Activated CD4-positive, alpha-beta memory T cell treated with anti-CD3 and anti-CD28 coated beads for 36 hours (primary cell): ENCODE measurements at regions not wholly inside any gene's neighbourhood (a gene's known extent, or its start where the extent isn't known, plus 50 kb on each side); places are given as distances from the start of the nearest gene placed in this dataset.

Source experiments
- CTCF ChIA-PET: fragments of 350-600 bp; sonication (Branson Sonifier 250); formaldehyde crosslinking; loops from one replicate; lab custom pipeline; 2021; ENCODE audit warnings: antibody characterized with exemption, inconsistent platforms; lab: Charles Lee
- POLR2A ChIA-PET: fragments of 350-600 bp; sonication (Branson Sonifier 250); formaldehyde crosslinking; loops from one replicate; lab custom pipeline; 2021; ENCODE audit warnings: antibody characterized with exemption; lab: Charles Lee
- DNase-seq: peaks from one replicate; pipeline ENCODE4 v3.0.0-alpha.2; 2020
- H3K27ac Mint-ChIP-seq: one replicate; pipeline ENCODE4 v1.8.0; 2021; ENCODE audit warnings: mixed read lengths
- H3K27me3 Mint-ChIP-seq: one replicate; pipeline ENCODE4 v1.8.0; 2021; ENCODE audit warnings: mixed read lengths
- H3K36me3 Mint-ChIP-seq: one replicate; pipeline ENCODE4 v1.8.0; 2021; ENCODE audit warnings: mixed read lengths
- H3K4me1 Mint-ChIP-seq: one replicate; pipeline ENCODE4 v1.8.0; 2021; ENCODE audit warnings: low read depth, mixed read lengths
- H3K4me3 Mint-ChIP-seq: one replicate; pipeline ENCODE4 v1.8.0; 2021; ENCODE audit warnings: mild to moderate bottlenecking, mixed read lengths
- H3K9me3 Mint-ChIP-seq: one replicate; pipeline ENCODE4 v1.8.0; 2021; ENCODE audit warnings: mixed read lengths
- intact Hi-C: fragments of 100-400 bp; cut with micrococcal nuclease; formaldehyde crosslinking; loops from one replicate; pipeline ENCODE4 v1.15.1; 2023

GRCh38 chr11:100632941-100633452, 54.1 kb upstream of the ARHGAP42 start:
- H3K4me3 Mint-ChIP-seq, result no peak overlapping the region

GRCh38 chr11:100635194-100635593, 51.9 kb upstream of the ARHGAP42 start:
- POLR2A ChIA-PET, result no interaction called here

More at GRCh38 chr11:100632941-100633452, 54.1 kb upstream of the ARHGAP42 start:
- Mint-ChIP-seq H3K9me3 (peaks cover 8% of the 10 kb centered on the region), H3K27ac (no peak overlapping the region), H3K4me1 (no peaks in the 10 kb centered on the region), H3K27me3 (no peaks in the 10 kb centered on the region), H3K36me3 (no peaks in the 10 kb centered on the region)
- POLR2A ChIA-PET, result no interaction called here
- no peak for DNase-seq
- CTCF ChIA-PET, result no interaction called here
- intact Hi-C loops, result no loop called here

GRCh38 chr11:100636536-100636935, 50.6 kb upstream of the ARHGAP42 start:
- ChIA-PET CTCF (no interaction called here), POLR2A (no interaction called here)
- H3K9me3 Mint-ChIP-seq, result peaks cover 7% of the 10 kb centered on the region
- no peaks in the 10 kb centered on the region for H3K27me3 Mint-ChIP-seq
- no peak overlapping the region for H3K27ac Mint-ChIP-seq
- H3K4me3 Mint-ChIP-seq, result no peak overlapping the region
- intact Hi-C loops, result no loop called here
- H3K4me1 Mint-ChIP-seq, result no peaks in the 10 kb centered on the region
- DNase-seq, result no peak
- H3K36me3 Mint-ChIP-seq, result no peaks in the 10 kb centered on the region

More at GRCh38 chr11:100635194-100635593, 51.9 kb upstream of the ARHGAP42 start:
- peaks cover 7% of the 10 kb centered on the region for H3K9me3 Mint-ChIP-seq
- no peaks in the 10 kb centered on the region for H3K36me3 Mint-ChIP-seq
- CTCF ChIA-PET, result no interaction called here
- no peak for DNase-seq
- no peak overlapping the region for H3K4me3 Mint-ChIP-seq
- no peaks in the 10 kb centered on the region for H3K27me3 Mint-ChIP-seq
- intact Hi-C loops, result no loop called here
- H3K27ac Mint-ChIP-seq, result no peak overlapping the region
- no peaks in the 10 kb centered on the region for H3K4me1 Mint-ChIP-seq
